ENCODE measurements at regions not wholly inside any gene's neighbourhood (a gene's known extent, or its start where the extent isn't known, plus 50 kb on each side); places are given as distances from the start of the nearest gene placed in this dataset.

DNA sequence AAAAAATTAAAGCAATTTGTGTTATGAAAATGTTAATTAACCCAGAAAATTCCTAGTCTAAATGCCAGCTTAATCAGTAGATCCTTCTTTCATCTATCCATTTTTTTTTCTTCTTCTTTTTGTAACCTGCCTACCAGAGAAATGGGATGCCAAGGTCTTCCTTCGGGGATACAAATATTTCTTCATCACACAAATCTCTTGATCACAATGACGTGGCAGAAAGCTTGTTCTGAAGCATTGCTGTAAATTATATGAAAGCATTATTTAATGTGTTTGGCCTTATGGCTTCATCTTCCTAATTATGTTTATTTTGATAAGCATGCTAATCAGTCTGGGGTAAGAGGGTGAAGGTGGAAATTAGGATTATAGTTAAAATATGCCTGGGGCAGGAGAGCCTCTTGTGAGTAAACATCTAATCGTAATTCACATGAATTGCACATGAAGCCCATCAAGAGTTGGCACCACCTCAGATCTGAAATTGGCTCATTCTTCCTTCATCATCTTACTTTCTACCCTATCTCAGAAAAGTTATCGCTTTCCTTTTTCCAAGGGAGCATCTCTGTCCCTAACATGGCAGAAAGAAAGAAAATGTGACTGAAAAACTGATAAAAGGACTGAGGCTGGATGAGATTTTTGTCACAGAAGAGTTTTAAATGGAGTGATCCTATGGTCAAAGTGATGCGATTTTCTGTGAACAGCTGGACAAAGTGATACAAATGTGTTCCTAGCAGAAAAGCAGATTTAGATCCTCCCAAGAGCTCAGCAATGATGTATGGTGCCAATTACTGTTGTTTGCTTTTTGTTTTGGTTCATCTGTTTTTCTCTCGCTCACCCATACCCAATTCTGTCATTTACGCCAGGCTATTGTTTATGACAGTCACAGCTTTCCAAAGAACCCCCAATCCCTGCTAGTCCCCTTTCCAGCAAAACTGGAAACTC, 76.9 kb upstream of the PMAIP1 start:
- FAIRE-seq = no peak
- no peak for DNase-seq (ENCODE audit: low read depth, low spot score)
- H2AFZ ChIP-seq (ENCODE audit: low read depth, low read length) = no peak overlapping the region
- H3K4me2 ChIP-seq (ENCODE audit: insufficient read depth, low read length) = no peak overlapping the region
- no peaks in the 10 kb centered on the region for H3K9me1 ChIP-seq (replicated peaks; ENCODE audit: control insufficient read depth, extremely low read depth, insufficient read depth, low read length)
- H3K36me3 ChIP-seq (ENCODE audit: control insufficient read depth in 2 of 2, extremely low read depth in 1 of 2, insufficient read depth in 2 of 2, low read length in 2 of 2) = no peaks in the 10 kb centered on the region
- no peaks in the 10 kb centered on the region for H3K27me3 ChIP-seq (ENCODE audit: control insufficient read depth in 2 of 2, insufficient read depth in 2 of 2, low read length in 2 of 2)
- no peaks in the 10 kb centered on the region for H3K79me2 ChIP-seq (ENCODE audit: control insufficient read depth, insufficient read depth, low read length)
- H3K27ac ChIP-seq (ENCODE audit: insufficient read depth, low read depth, low read length) = no peak overlapping the region
- CTCF ChIA-PET = interaction anchor here (0.8 to 7.2 kb wide), 82 partner anchors 9 to 747 kb away, joined by 3 to 573 read pairs (median 6); partner anchors contain the start of genes CCBE1 and CPLX4
- no peak overlapping the region for H3K9ac ChIP-seq (replicated peaks; ENCODE audit: extremely low read depth, insufficient read depth, low read length)
- dilution Hi-C loops (cut with MboI; ENCODE audit: extremely low pct_ligation_motif_present, low sequenced_read_pairs) = loop anchor here (25.0 kb wide), 1 partner anchor 614 kb away; no protein-coding TSS in a partner anchor
- no peaks in the 10 kb centered on the region for H4K20me1 ChIP-seq (replicated peaks; ENCODE audit: control insufficient read depth, extremely low read depth, insufficient read depth, low read length)
- intact Hi-C loops (cut with micrococcal nuclease) = loop anchor here (1.0 to 2.0 kb wide), 3 partner anchors 40 to 192 kb away; partner anchors contain the start of gene CCBE1
- BruUV-seq (replicated peaks) = no TSS peak
- TF ChIP-seq, protein P1, sequence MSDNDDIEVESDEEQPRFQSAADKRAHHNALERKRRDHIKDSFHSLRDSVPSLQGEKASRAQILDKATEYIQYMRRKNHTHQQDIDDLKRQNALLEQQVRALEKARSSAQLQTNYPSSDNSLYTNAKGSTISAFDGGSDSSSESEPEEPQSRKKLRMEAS (IDR thresholded peaks at IDR 0.05; ENCODE audit: insufficient read depth, insufficient read length) = no peak
- TF ChIP-seq, protein P2, sequence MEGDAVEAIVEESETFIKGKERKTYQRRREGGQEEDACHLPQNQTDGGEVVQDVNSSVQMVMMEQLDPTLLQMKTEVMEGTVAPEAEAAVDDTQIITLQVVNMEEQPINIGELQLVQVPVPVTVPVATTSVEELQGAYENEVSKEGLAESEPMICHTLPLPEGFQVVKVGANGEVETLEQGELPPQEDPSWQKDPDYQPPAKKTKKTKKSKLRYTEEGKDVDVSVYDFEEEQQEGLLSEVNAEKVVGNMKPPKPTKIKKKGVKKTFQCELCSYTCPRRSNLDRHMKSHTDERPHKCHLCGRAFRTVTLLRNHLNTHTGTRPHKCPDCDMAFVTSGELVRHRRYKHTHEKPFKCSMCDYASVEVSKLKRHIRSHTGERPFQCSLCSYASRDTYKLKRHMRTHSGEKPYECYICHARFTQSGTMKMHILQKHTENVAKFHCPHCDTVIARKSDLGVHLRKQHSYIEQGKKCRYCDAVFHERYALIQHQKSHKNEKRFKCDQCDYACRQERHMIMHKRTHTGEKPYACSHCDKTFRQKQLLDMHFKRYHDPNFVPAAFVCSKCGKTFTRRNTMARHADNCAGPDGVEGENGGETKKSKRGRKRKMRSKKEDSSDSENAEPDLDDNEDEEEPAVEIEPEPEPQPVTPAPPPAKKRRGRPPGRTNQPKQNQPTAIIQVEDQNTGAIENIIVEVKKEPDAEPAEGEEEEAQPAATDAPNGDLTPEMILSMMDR (IDR thresholded peaks at IDR 0.05; ENCODE audit: extremely low read depth in 1 of 2, insufficient read depth in 1 of 2, low read depth in 1 of 2, low read length in 2 of 2) = no peak
- no peak for TF ChIP-seq GATA2 (IDR thresholded peaks at IDR 0.05; ENCODE audit: insufficient read depth, insufficient read length, low read depth, low read length)
- no peak for TF ChIP-seq POLR2AphosphoS5 (IDR thresholded peaks at IDR 0.05; ENCODE audit: insufficient read depth, low read depth, low read length)
- no peak for TF ChIP-seq POLR2A (IDR thresholded peaks at IDR 0.05; ENCODE audit: low read depth, low read length)
- TF ChIP-seq FOS (IDR thresholded peaks at IDR 0.05; ENCODE audit: borderline replicate concordance, insufficient read depth, low read length) = no peak
- no peak for TF ChIP-seq EZH2 (IDR thresholded peaks at IDR 0.05; ENCODE audit: borderline replicate concordance, low read depth, low read length, severe bottlenecking)
- no peak overlapping the region for H3K4me3 ChIP-seq (replicated peaks in 1 of 3; ENCODE audit: insufficient read depth in 1 of 3, low read depth in 1 of 3, low read length in 3 of 3)
- no peaks in the 10 kb centered on the region for H3K4me1 ChIP-seq (ENCODE audit: control insufficient read depth, extremely low read depth, insufficient read depth, low read length)
- POLR2A ChIA-PET = interaction anchor here (1.0 kb wide), 1 partner anchor 40 kb away, joined by 3 read pairs; no protein-coding TSS in a partner anchor
- H3K9me3 ChIP-seq (replicated peaks; ENCODE audit: control insufficient read depth, insufficient read depth, low read length) = no peaks in the 10 kb centered on the region
